ENCODE measurements at regions not wholly inside any gene's neighbourhood (a gene's known extent, or its start where the extent isn't known, plus 50 kb on each side); places are given as distances from the start of the nearest gene placed in this dataset.

- ATAC-seq (peak in 7 of 8 donors; percentile 4 to 72 (median 45)), DNase-seq (no peak)
- no peaks in the 10 kb centered on the region for H3K36me3 ChIP-seq
- intact Hi-C loops (cut with DNase I) = loop anchor here in 2 of 10 donors (10.0 kb wide), 1 partner anchor 69 kb away; the partner anchor contains the start of gene S1PR1 (in 2 of the 2)
- H3K4me3 ChIP-seq = no peak overlapping the region
- H3K27me3 ChIP-seq = no peaks in the 10 kb centered on the region
- H3K9me3 ChIP-seq = peaks cover 0 to 6% (median 0%) of the 10 kb centered on the region in 11 donors
- peaks cover 0 to 52% (median 23%) of the 10 kb centered on the region in 9 donors for H3K4me1 ChIP-seq
- TF ChIP-seq CTCF (IDR thresholded peaks at IDR 0.05) = peak in 1 of 9 donors; percentile 5
- H3K27ac ChIP-seq = peak overlapping the region in 3 of 10 donors; percentile 11 to 53 (median 35)
Observed at GRCh38 chr1:101165954-101166353, 70.9 kb upstream of the S1PR1 start.

GRCh38 chr1:101165532-101165931, 71.3 kb upstream of the S1PR1 start:
- 74 to 87% methylated on average over 1 of the region's 1 CpG for WGBS, 2 donors
- Histone ChIP-seq H3K9me3 (peaks cover 0 to 6% (median 0%) of the 10 kb centered on the region in 11 donors), H3K27me3 (no peaks in the 10 kb centered on the region), H3K4me3 (no peak overlapping the region), H3K36me3 (no peaks in the 10 kb centered on the region), H3K4me1 (peaks cover 0 to 52% (median 23%) of the 10 kb centered on the region in 9 donors), H3K27ac (peak overlapping the region in 4 of 10 donors; percentile 11 to 53 (median 36))
- DNase-seq (no peak), ATAC-seq (no peak)
- intact Hi-C loops (cut with DNase I) = loop anchor here in 2 of 10 donors (10.0 kb wide), 1 partner anchor 69 kb away; the partner anchor contains the start of gene S1PR1 (in 2 of the 2)
- no peak for TF ChIP-seq CTCF (IDR thresholded peaks at IDR 0.05)

- peak overlapping the region in 2 of 10 donors; percentile 11 to 35 for H3K27ac ChIP-seq
- no peak for TF ChIP-seq CTCF (IDR thresholded peaks at IDR 0.05)
- intact Hi-C loops (cut with DNase I) = loop anchor here in 3 of 10 donors (5.0 to 10.0 kb wide), 2 partner anchors 70 to 73 kb away; partner anchors contain the start of gene S1PR1 (in 3 of the 3)
Observed at GRCh38 chr1:101164776-101165175, 72.0 kb upstream of the S1PR1 start.

GRCh38 chr1:101162736-101163735, 73.8 kb upstream of the S1PR1 start:
- peak in 5 of 8 donors; percentile 50 to 75 (median 68) for ATAC-seq
- Histone ChIP-seq H3K4me1 (peaks cover 0 to 52% (median 23%) of the 10 kb centered on the region in 9 donors), H3K27ac (peak overlapping the region; percentile 40 to 81 (median 67)), H3K27me3 (no peaks in the 10 kb centered on the region), H3K4me3 (no peak overlapping the region), H3K9me3 (peaks cover 0 to 6% (median 0%) of the 10 kb centered on the region in 11 donors), H3K36me3 (no peaks in the 10 kb centered on the region)
- no peak for DNase-seq
- TF ChIP-seq CTCF (IDR thresholded peaks at IDR 0.05) = no peak
- intact Hi-C loops (cut with DNase I) = loop anchor here in 3 of 10 donors (5.0 to 10.0 kb wide), 2 partner anchors 72 to 74 kb away; partner anchors contain the start of gene S1PR1 (in 3 of the 3)
- WGBS, 2 donors = 68 to 74% methylated on average over 7 of the region's 7 CpGs

More at GRCh38 chr1:101164776-101165175, 72.0 kb upstream of the S1PR1 start:
- H3K36me3 ChIP-seq = no peaks in the 10 kb centered on the region
- 72 to 75% methylated on average over 3 of the region's 3 CpGs for WGBS, 2 donors
- peaks cover 0 to 52% (median 23%) of the 10 kb centered on the region in 9 donors for H3K4me1 ChIP-seq
- H3K27me3 ChIP-seq = no peaks in the 10 kb centered on the region
- ATAC-seq (no peak), DNase-seq (no peak)
- H3K4me3 ChIP-seq = no peak overlapping the region
- H3K9me3 ChIP-seq = peaks cover 0 to 6% (median 0%) of the 10 kb centered on the region in 11 donors

Measured in heart right ventricle (tissue), 16 donors.